SK-N-SH (cell line): ENCODE measurements at regions not wholly inside any gene's neighbourhood (a gene's known extent, or its start where the extent isn't known, plus 50 kb on each side); places are given as distances from the start of the nearest gene placed in this dataset.
A peak's percentile ranks its signal among the peaks of the same experiment; 100 is the strongest.

Source experiments
- CTCF ChIA-PET: fragments of 300-600, 350-600 bp; formaldehyde crosslinking; extraction: SDS; loops from one replicate; lab custom pipeline; 2021; lab: Yijun Ruan, JAX
- POLR2A ChIA-PET: fragments of 350-600 bp; sonication (Branson Sonifier 250); formaldehyde crosslinking; extraction: SDS; loops from one replicate; lab custom pipeline; 2020; ENCODE audit warnings: antibody characterized with exemption, inconsistent platforms; lab: Yijun Ruan, JAX
- DNase-seq: peaks from one replicate; pipeline ENCODE4 v3.0.0; 2012
- H2AFZ ChIP-seq: fragments of 200-600 bp; sonication (generic); 2 replicates; pipeline ENCODE4 v1.8.1; 2016; ENCODE audit warnings: antibody characterized with exemption, mild to moderate bottlenecking, low read depth
- H3F3A ChIP-seq: fragments of 200-600 bp; sonication (generic); replicated peaks from 2 replicates; pipeline ENCODE3; 2016; ENCODE audit warnings: antibody characterized with exemption, mild to moderate bottlenecking; ENCODE audit not compliant: insufficient read depth
- H3K27ac ChIP-seq, 2 experiments: fragments of 200-500 bp in 1 of 2; fragments of 200-600 bp in 1 of 2; sonication (Bioruptor generic) in 1 of 2; sonication (generic), shearing (Covaris generic) in 1 of 2; 2 replicates each; pipeline versions ENCODE4 v1.5.1 to v1.6.1; 2014 to 2016; ENCODE audit warnings: low read depth in 2 of 2, inconsistent platforms in 1 of 2, low read length in 1 of 2, mild to moderate bottlenecking in 1 of 2, mixed read lengths in 1 of 2
- H3K27me3 ChIP-seq: fragments of 200-600 bp; sonication (generic), shearing (Covaris generic); 2 replicates; pipeline ENCODE4 v1.6.1; 2016; ENCODE audit warnings: mixed run types; ENCODE audit not compliant: insufficient read depth
- H3K36me3 ChIP-seq, 2 experiments: fragments of 200-500 bp in 1 of 2; fragments of 200-600 bp in 1 of 2; sonication (Bioruptor generic) in 1 of 2; sonication (generic) in 1 of 2; replicated peaks in 1 of 2; 2 replicates each; pipeline versions ENCODE3 to v1.5.1; 2014 to 2016; ENCODE audit warnings: low read length in 1 of 2, mild to moderate bottlenecking in 1 of 2; ENCODE audit not compliant: insufficient read depth in 2 of 2, control insufficient read depth in 1 of 2
- H3K4me1 ChIP-seq, 2 experiments: fragments of 200-500 bp in 1 of 2; fragments of 200-600 bp in 1 of 2; sonication (Bioruptor generic) in 1 of 2; sonication (generic), shearing (Covaris generic) in 1 of 2; 2 replicates each; pipeline versions ENCODE4 v1.5.1 to v1.6.1; 2014 to 2016; ENCODE audit warnings: low read depth in 1 of 2, low read length in 1 of 2, mixed run types in 1 of 2; ENCODE audit not compliant: insufficient read depth in 2 of 2, control insufficient read depth in 1 of 2
- H3K4me2 ChIP-seq: fragments of 200-600 bp; sonication (generic), shearing (Covaris generic); 2 replicates; pipeline ENCODE4 v1.6.1; 2017; ENCODE audit warnings: mixed run types
- H3K4me3 ChIP-seq, 2 experiments: fragments of 200-500 bp in 1 of 2; fragments of 200-600 bp in 1 of 2; sonication (Bioruptor generic) in 1 of 2; sonication (generic), shearing (Covaris generic) in 1 of 2; 2 replicates each; pipeline versions ENCODE4 v1.5.1 to v1.8.1; 2014 to 2016; ENCODE audit warnings: low read depth in 2 of 2, inconsistent platforms in 1 of 2, low read length in 1 of 2, mild to moderate bottlenecking in 1 of 2, mixed read lengths in 1 of 2, moderate library complexity in 1 of 2
- H3K79me2 ChIP-seq: fragments of 200-600 bp; sonication (generic); 2 replicates; pipeline ENCODE4 v1.8.1; 2017; ENCODE audit warnings: mild to moderate bottlenecking; ENCODE audit not compliant: insufficient read depth
- H3K9ac ChIP-seq: fragments of 200-600 bp; sonication (generic); 2 replicates; pipeline ENCODE4 v1.6.1; 2017; ENCODE audit warnings: mixed run types
- H3K9me2 ChIP-seq: fragments of 200-600 bp; sonication (generic); 2 replicates; pipeline ENCODE4 v1.6.1; 2017; ENCODE audit warnings: mixed run types
- H3K9me3 ChIP-seq: fragments of 200-600 bp; sonication (generic); 2 replicates; pipeline ENCODE4 v1.6.1; 2017; ENCODE audit warnings: mixed run types, mild to moderate bottlenecking, moderate library complexity
- H4K20me1 ChIP-seq: fragments of 200-600 bp; sonication (generic); 2 replicates; pipeline ENCODE4 v1.6.1; 2017; ENCODE audit warnings: mild to moderate bottlenecking, mixed run types; ENCODE audit not compliant: insufficient read depth
- CHD2 ChIP-seq: fragments of 150-350 bp; IDR thresholded peaks from 2 replicates; pipeline ENCODE4 v1.6.1; 2018; ENCODE audit warnings: low read length; ENCODE audit not compliant: partially characterized antibody
- CTCF ChIP-seq: fragments of 200-600 bp; sonication (generic); IDR thresholded peaks from 2 replicates; pipeline ENCODE4 v1.6.1; 2017; ENCODE audit warnings: antibody characterized with exemption, mild to moderate bottlenecking, moderate library complexity
- ELF1 ChIP-seq: IDR thresholded peaks from 2 replicates; pipeline ENCODE4 v1.4.0; 2012
- EZH2phosphoT487 ChIP-seq: fragments of 200-600 bp; sonication (generic); IDR thresholded peaks from 2 replicates; pipeline ENCODE4 v1.6.1; 2017; ENCODE audit warnings: low read depth, mixed run types, mild to moderate bottlenecking, antibody characterized with exemption, moderate library complexity, borderline replicate concordance
- FOXJ3 ChIP-seq: sonication (generic); formaldehyde crosslinking; IDR thresholded peaks from 2 replicates; pipeline ENCODE4 v1.5.1; 2020; ENCODE audit warnings: mild to moderate bottlenecking, missing genetic modification reagents
- FOXM1 ChIP-seq: IDR thresholded peaks from 2 replicates; pipeline ENCODE4 v1.4.0; 2012; ENCODE audit warnings: low read depth, mild to moderate bottlenecking
- GABPA ChIP-seq: IDR thresholded peaks from 2 replicates; pipeline ENCODE4 v1.4.0; 2012; ENCODE audit warnings: low read depth, mild to moderate bottlenecking
- GATA2 ChIP-seq: sonication (generic); formaldehyde crosslinking; IDR thresholded peaks from 2 replicates; pipeline ENCODE4 v1.5.0; 2020; ENCODE audit warnings: mild to moderate bottlenecking, missing genetic modification reagents
- IRF3 ChIP-seq: fragments of 150-350 bp; IDR thresholded peaks from 2 replicates; pipeline ENCODE4 v1.6.1; 2016; ENCODE audit warnings: mild to moderate bottlenecking, low read depth, low read length
- JUND ChIP-seq: IDR thresholded peaks from 2 replicates; pipeline ENCODE4 v1.4.0; 2012
- MAX ChIP-seq: IDR thresholded peaks from 2 replicates; pipeline ENCODE4 v1.4.0; 2012; ENCODE audit warnings: low read depth
- MEF2A ChIP-seq: IDR thresholded peaks from 2 replicates; pipeline ENCODE4 v1.4.0; 2012; ENCODE audit warnings: low read depth, borderline replicate concordance
- MXI1 ChIP-seq: IDR thresholded peaks from 2 replicates; pipeline ENCODE4 v1.6.1; 2012; ENCODE audit warnings: mild to moderate bottlenecking, low read depth, low read length, improper control_type of control experiment
- NFIC ChIP-seq: IDR thresholded peaks from 2 replicates; pipeline ENCODE4 v1.4.0; 2012; ENCODE audit warnings: borderline replicate concordance
- NRF1 ChIP-seq: IDR thresholded peaks from 2 replicates; pipeline ENCODE4 v1.6.1; 2012; ENCODE audit warnings: low read depth, mild to moderate bottlenecking, low read length
- PBX3 ChIP-seq: IDR thresholded peaks from 2 replicates; pipeline ENCODE4; 2012
- POLR2AphosphoS5 ChIP-seq: IDR thresholded peaks from 2 replicates; pipeline ENCODE4 v1.6.1; 2012; ENCODE audit warnings: low read depth, low read length
- RAD21 ChIP-seq: IDR thresholded peaks from 2 replicates; pipeline ENCODE4 v1.6.1; 2012; ENCODE audit warnings: mild to moderate bottlenecking, low read length
- RCOR1 ChIP-seq: fragments of 150-350 bp; IDR thresholded peaks from 2 replicates; pipeline ENCODE4 v1.6.1; 2017; ENCODE audit warnings: antibody characterized with exemption, low read length
- RFX5 ChIP-seq: IDR thresholded peaks from 2 replicates; pipeline ENCODE4 v1.6.1; 2012; ENCODE audit warnings: mild to moderate bottlenecking, improper control_type of control experiment, low read length
- RXRA ChIP-seq: IDR thresholded peaks from 2 replicates; pipeline ENCODE4 v1.4.0; 2012; ENCODE audit warnings: low read depth, mild to moderate bottlenecking, borderline replicate concordance
- SIN3A ChIP-seq: IDR thresholded peaks from 2 replicates; pipeline ENCODE4 v1.6.1; 2012; ENCODE audit warnings: low read depth, mild to moderate bottlenecking, low read length, moderate library complexity, borderline replicate concordance
- TCF12 ChIP-seq: IDR thresholded peaks from 2 replicates; pipeline ENCODE4 v1.4.0; 2012
- TEAD4 ChIP-seq: IDR thresholded peaks from 2 replicates; pipeline ENCODE4 v1.4.0; 2012; ENCODE audit warnings: mild to moderate bottlenecking, borderline replicate concordance; ENCODE audit not compliant: insufficient read depth
- USF1 ChIP-seq: IDR thresholded peaks from 2 replicates; pipeline ENCODE4 v1.4.0; 2012; ENCODE audit warnings: low read depth, borderline replicate concordance
- USF2 ChIP-seq: fragments of 150-350 bp; IDR thresholded peaks from 2 replicates; pipeline ENCODE4 v1.6.1; 2017; ENCODE audit warnings: antibody characterized with exemption, low read length, low read depth, borderline replicate concordance
- ZBTB33 ChIP-seq: IDR thresholded peaks from 2 replicates; pipeline ENCODE4 v1.4.0; 2012; ENCODE audit warnings: low read depth, borderline replicate concordance
- WGBS: methylation state at CpG from one replicate; pipeline ENCODE4 v1.1.6; 2017; ENCODE audit warnings: low lambda C conversion rate; 5-methylcytosine and 5-hydroxymethylcytosine counted together

GRCh38 chr7:81159402-81159801, 240.6 kb upstream of the SEMA3C start:
- Histone ChIP-seq H3K4me2 (no peak overlapping the region), H4K20me1 (no peaks in the 10 kb centered on the region), H2AFZ (peak overlapping the region; percentile 49; the same call in 1 of the 2 replicates), H3K27me3 (no peaks in the 10 kb centered on the region), H3K9ac (no peak overlapping the region), H3F3A (peaks cover 28% of the 10 kb centered on the region), H3K4me3 (no peak overlapping the region), H3K9me3 (no peaks in the 10 kb centered on the region), H3K79me2 (no peaks in the 10 kb centered on the region), H3K36me3 (no peaks in the 10 kb centered on the region), H3K27ac (peak overlapping the region; percentile 19 to 60; a peak in 3 of 4 replicates), H3K4me1 (peaks cover 0 to 3% of the 10 kb centered on the region in 2 experiments; a peak in 3 of 4 replicates), H3K9me2 (no peaks in the 10 kb centered on the region)
- 13% methylated on average over 2 of the region's 2 CpGs for WGBS
- peak; percentile 24 for DNase-seq
- ChIA-PET CTCF (interaction anchor here (0.6 to 1.5 kb wide), 5 partner anchors 9 to 298 kb away, joined by 3 to 4 read pairs (median 3); no protein-coding TSS in a partner anchor), POLR2A (no interaction called here)
- TF ChIP-seq JUND (peak; percentile 97), POLR2AphosphoS5 (peak; percentile 54; the same call in 1 of the 2 replicates), PBX3 (peak; percentile 84), IRF3 (no peak), MAX (peak; percentile 20; the same call in 1 of the 2 replicates), RXRA (no peak; the same call in 1 of the 2 replicates), MEF2A (peak; percentile 50; the same call in 1 of the 2 replicates), GABPA (no peak), NFIC (peak; percentile 67), CHD2 (no peak), TCF12 (peak; percentile 91), USF1 (no peak; the same call in 1 of the 2 replicates), USF2 (no peak), TEAD4 (peak; percentile 60; the same call in 1 of the 2 replicates), RAD21 (no peak), ZBTB33 (0 out of 2 replicates have a peak, but pooled peaks have one; percentile 71), RFX5 (no peak), GATA2 (CRISPR knock-in tag) (0 out of 2 replicates have a peak, but pooled peaks have one; percentile 16), NRF1 (no peak), CTCF (no peak), MXI1 (no peak), SIN3A (no peak), RCOR1 (no peak; the same call in 1 of the 2 replicates), FOXM1 (0 out of 2 replicates have a peak, but pooled peaks have one; percentile 20), EZH2phosphoT487 (no peak), FOXJ3 (no peak), ELF1 (peak; percentile 33; the same call in 1 of the 2 replicates)
